ENCODE measurements at regions not wholly inside any gene's neighbourhood (a gene's known extent, or its start where the extent isn't known, plus 50 kb on each side); places are given as distances from the start of the nearest gene placed in this dataset.

DNA sequence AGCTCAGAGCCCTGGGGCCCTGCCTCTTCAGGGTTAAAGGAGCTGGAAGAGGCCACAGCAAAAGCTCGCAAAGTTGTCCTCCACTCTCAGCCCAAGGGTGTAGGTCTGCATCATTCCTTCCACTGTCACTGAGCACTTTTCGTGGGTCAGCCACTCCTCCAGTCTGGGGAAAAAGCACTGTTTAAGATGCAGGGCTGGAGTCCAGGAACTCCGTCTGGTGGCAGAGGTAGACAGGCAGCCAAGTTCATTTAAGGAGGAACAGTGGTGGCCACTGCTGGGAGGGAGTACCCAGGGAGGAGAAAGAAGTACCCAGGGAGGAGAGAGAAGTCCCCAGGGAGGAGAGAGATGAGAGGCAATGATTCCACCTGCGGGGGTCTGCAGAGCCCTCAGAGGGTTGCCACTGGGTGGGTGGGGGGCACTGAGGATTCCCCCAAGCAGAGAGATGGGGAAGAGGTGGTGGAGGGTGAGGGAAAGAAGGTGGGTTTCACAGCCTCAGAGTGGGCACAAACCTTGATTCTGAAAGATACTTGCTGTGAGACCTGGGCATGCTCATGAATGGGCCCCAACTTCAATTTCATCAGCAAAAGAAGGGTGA is 70.0 kb upstream of the B3GAT1 start:
- TF ChIP-seq, protein P1, sequence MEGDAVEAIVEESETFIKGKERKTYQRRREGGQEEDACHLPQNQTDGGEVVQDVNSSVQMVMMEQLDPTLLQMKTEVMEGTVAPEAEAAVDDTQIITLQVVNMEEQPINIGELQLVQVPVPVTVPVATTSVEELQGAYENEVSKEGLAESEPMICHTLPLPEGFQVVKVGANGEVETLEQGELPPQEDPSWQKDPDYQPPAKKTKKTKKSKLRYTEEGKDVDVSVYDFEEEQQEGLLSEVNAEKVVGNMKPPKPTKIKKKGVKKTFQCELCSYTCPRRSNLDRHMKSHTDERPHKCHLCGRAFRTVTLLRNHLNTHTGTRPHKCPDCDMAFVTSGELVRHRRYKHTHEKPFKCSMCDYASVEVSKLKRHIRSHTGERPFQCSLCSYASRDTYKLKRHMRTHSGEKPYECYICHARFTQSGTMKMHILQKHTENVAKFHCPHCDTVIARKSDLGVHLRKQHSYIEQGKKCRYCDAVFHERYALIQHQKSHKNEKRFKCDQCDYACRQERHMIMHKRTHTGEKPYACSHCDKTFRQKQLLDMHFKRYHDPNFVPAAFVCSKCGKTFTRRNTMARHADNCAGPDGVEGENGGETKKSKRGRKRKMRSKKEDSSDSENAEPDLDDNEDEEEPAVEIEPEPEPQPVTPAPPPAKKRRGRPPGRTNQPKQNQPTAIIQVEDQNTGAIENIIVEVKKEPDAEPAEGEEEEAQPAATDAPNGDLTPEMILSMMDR (IDR thresholded peaks at IDR 0.05) = no peak
- H3K27ac Mint-ChIP-seq (ENCODE audit: unreplicated experiment) = no peak overlapping the region
- H3K36me3 Mint-ChIP-seq (ENCODE audit: low read depth) = no peaks in the 10 kb centered on the region
- H3K9me3 Mint-ChIP-seq (ENCODE audit: low read depth) = no peaks in the 10 kb centered on the region
- peaks cover 19% of the 10 kb centered on the region for H3K27me3 Mint-ChIP-seq (ENCODE audit: low read depth)
- no peak for DNase-seq (ENCODE audit: low spot score)
- no peak overlapping the region for H3K4me3 Mint-ChIP-seq (ENCODE audit: unreplicated experiment)
- H3K4me1 Mint-ChIP-seq (ENCODE audit: low read depth) = no peaks in the 10 kb centered on the region

DNA sequence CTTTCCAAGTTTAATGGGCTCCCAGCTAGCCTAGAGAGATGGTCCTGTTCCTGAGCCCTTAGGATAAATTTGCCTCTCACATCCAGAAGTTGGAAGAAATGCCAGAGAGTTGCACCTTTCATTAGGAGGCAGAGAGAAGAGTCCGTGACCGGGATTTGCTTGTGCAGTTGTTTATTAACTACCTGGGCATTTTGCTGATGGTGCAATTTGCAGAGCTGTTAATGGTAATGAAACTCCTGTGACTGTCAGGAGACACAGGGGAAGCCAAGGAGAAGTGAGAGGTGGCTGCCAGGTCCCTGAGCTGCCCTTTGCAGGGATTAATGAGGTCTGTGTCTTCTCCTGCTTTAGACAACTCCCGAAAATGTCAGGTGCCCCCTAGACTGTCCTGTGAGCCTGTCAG is 69.1 kb upstream of the B3GAT1 start:
- TF ChIP-seq, protein P1 (IDR thresholded peaks at IDR 0.05) = no peak
- no peaks in the 10 kb centered on the region for H3K36me3 Mint-ChIP-seq (ENCODE audit: low read depth)
- DNase-seq (ENCODE audit: low spot score) = no peak
- H3K4me1 Mint-ChIP-seq (ENCODE audit: low read depth) = no peaks in the 10 kb centered on the region
- no peak overlapping the region for H3K4me3 Mint-ChIP-seq (ENCODE audit: unreplicated experiment)
- no peaks in the 10 kb centered on the region for H3K9me3 Mint-ChIP-seq (ENCODE audit: low read depth)
- peaks cover 23% of the 10 kb centered on the region for H3K27me3 Mint-ChIP-seq (ENCODE audit: low read depth)
- H3K27ac Mint-ChIP-seq (ENCODE audit: unreplicated experiment) = no peak overlapping the region

DNA sequence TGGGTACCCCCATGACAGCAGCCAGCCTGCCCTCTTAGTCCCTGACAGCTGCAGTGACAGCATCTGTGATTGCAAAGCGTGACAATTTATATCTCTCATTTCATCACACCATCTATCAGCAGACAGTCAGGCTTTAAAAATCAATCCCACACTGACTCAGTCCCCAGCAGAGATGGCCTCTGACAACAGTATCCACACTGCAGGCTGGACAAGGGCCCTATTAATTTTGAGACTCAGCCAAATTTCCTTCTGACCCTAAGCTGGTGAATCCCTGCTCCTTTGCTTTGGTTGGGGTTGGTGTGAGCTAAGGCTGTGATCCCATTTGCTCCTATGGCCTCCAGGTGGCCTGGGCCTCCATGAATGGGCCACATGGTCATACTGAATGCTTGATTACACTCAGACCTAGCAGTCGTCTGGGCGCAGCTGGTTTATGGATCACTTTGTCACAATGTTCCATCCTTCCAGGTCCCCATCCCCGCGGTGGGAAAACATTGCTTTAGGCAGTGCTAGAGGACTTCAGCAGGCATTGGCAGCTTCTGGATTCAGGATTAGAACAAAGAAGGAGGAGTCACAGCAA is 68.2 kb upstream of the B3GAT1 start:
- no peaks in the 10 kb centered on the region for H3K36me3 Mint-ChIP-seq (ENCODE audit: low read depth)
- TF ChIP-seq, protein P1 (IDR thresholded peaks at IDR 0.05) = no peak
- H3K4me1 Mint-ChIP-seq (ENCODE audit: low read depth) = no peaks in the 10 kb centered on the region

DNA sequence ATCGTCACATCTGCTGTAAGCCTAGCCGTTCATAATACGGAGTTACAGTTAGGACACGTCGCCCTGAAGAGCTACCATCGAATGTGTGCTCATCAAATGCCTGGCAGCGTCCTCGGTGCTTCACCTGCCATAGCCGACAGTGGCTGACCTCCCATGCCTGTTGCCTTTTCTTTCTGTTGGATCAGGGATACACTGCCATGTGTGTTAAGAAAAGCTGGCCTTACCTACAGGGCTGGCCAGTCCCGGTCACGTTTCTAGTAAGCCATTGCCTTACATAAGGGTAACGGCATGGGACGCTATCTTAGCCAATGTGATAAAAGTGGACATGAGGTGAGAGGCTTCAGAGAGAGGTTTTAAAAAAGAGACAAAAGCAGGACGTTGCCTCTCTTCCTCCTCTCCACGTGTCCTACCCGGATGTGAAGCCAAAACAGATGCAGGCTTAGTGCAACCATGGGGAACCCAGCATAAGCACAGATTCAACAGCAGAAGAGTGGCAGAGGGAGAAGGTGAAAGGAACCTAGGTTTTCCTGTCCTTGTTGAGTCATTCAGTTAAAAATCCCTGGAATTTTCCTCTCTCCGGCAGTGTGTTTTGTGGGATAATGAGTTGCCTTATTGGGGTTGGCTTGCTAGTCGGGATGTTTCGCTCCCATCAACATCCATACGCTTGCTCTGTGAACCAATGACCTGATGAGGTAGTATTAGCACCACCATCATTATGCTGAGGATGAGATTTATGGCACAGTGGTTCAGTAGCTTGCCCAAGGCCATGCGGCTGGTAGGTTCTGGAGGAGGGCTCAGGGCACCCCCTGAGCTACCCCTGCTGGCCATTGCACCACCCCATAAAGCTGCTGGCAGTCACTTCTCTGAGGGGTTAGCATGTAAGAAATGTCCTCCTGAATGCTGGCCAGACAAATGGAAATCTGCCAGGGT is 67.4 kb upstream of the B3GAT1 start:
- H3K36me3 Mint-ChIP-seq (ENCODE audit: low read depth) = no peaks in the 10 kb centered on the region
- no peak overlapping the region for H3K4me3 Mint-ChIP-seq (ENCODE audit: unreplicated experiment)
- H3K9me3 Mint-ChIP-seq (ENCODE audit: low read depth) = no peaks in the 10 kb centered on the region
- TF ChIP-seq, protein P1 (IDR thresholded peaks at IDR 0.05) = no peak
- no peak for DNase-seq (ENCODE audit: low spot score)
- no peak overlapping the region for H3K27ac Mint-ChIP-seq (ENCODE audit: unreplicated experiment)
- peaks cover 15% of the 10 kb centered on the region for H3K27me3 Mint-ChIP-seq (ENCODE audit: low read depth)
- no peaks in the 10 kb centered on the region for H3K4me1 Mint-ChIP-seq (ENCODE audit: low read depth)

More for the DNA sequence above, 68.2 kb upstream of the B3GAT1 start:
- Mint-ChIP-seq H3K9me3 (ENCODE audit: low read depth) (no peaks in the 10 kb centered on the region), H3K27ac (ENCODE audit: unreplicated experiment) (no peak overlapping the region), H3K4me3 (ENCODE audit: unreplicated experiment) (no peak overlapping the region), H3K27me3 (ENCODE audit: low read depth) (peaks cover 17% of the 10 kb centered on the region)
- DNase-seq (ENCODE audit: low spot score) = no peak

DNA sequence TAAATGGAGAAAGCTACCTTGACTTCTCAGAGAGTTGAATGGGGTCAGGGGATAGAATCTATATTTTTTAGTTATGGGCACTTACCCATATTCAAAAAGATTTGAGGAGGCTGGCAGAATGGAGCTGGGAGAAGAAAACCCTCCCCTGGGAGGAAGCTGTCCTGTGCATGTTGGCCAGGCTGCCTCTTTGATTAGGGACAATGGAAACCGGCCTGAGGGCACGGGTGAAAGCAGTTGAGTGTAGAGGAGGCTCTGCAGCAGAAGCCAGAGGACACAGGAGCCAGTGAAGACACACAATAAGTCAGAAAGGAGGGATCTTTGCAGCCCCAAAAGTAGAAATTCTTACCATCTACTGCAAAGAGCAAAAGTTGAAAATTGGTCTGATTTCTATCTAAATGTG is 66.6 kb upstream of the B3GAT1 start:
- Mint-ChIP-seq H3K4me1 (ENCODE audit: low read depth) (no peaks in the 10 kb centered on the region), H3K36me3 (ENCODE audit: low read depth) (no peaks in the 10 kb centered on the region), H3K27ac (ENCODE audit: unreplicated experiment) (no peak overlapping the region), H3K27me3 (ENCODE audit: low read depth) (peaks cover 12% of the 10 kb centered on the region), H3K4me3 (ENCODE audit: unreplicated experiment) (no peak overlapping the region), H3K9me3 (ENCODE audit: low read depth) (no peaks in the 10 kb centered on the region)
- no peak for DNase-seq (ENCODE audit: low spot score)
- TF ChIP-seq, protein P1 (IDR thresholded peaks at IDR 0.05) = no peak

All from chondrocyte (in vitro differentiated cells).